CD4-positive, alpha-beta T cell treated with Interleukin-4 for 4 hours (primary cell): ENCODE measurements at regions not wholly inside any gene's neighbourhood (a gene's known extent, or its start where the extent isn't known, plus 50 kb on each side); places are given as distances from the start of the nearest gene placed in this dataset.

ENCODE experiments used
- DNase-seq: peaks from one replicate; pipeline ENCODE4 v3.0.0-alpha.2; 2020

DNA sequence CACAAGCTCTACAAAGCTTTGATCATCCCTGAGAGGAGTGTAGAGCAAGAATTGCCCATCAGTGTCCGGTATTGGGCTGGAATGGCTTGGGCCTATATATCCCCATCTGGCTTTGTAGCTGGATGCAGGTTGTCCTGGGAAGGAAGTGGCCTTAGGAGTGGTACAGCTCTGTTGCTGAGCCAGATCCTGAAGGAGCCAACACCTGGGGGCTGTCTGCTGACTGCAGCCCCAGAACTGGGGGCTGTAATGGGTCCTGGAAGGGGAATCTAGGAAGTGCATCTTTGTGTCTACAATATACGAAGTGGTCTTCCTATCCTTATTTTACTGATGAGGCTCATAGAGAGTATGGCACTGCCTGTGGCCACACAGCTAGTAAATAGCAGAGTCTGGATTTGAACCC lies 145.9 kb downstream of the CDC5L start:
- DNase-seq: no peak

DNA sequence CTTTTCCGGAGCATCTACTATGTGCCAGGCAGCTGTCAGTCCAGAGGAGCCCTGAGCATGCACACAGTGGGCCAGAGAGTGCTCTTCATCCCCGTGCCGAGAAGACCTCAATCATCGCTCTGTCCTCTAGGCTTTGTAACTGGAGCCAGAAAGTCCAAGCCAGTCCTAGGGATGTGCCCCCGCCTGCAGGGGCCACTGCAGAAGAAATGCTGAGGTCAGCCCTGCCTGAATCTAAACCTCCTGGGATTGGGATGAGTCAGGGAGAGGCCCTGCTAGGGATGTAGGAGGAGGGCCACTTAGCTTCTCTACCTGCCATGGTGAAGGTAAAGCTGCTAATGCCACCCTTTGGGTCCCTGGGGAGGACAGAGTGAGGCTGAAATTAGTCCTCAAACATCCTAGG lies 146.8 kb downstream of the CDC5L start:
- no peak for DNase-seq

DNA sequence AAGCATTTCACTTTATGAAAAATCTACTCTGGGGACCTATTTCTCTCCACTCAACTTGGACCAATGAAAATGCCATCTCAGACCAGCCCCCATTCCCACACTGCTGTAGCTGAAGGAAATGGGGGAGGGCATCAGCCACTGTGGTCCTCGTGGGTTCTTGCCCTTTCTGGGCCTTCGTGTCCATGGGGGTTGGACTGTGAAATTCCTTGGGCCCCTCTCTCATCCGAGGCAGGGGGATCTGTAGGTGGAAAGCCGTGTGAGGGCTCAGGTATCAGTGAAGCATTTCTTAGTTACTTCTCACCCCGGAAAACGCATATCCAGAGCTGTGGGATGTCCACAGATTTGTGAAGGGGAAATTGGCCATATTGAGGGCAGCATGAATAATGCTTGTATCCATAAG lies 147.9 kb downstream of the CDC5L start:
- no peak for DNase-seq

DNA sequence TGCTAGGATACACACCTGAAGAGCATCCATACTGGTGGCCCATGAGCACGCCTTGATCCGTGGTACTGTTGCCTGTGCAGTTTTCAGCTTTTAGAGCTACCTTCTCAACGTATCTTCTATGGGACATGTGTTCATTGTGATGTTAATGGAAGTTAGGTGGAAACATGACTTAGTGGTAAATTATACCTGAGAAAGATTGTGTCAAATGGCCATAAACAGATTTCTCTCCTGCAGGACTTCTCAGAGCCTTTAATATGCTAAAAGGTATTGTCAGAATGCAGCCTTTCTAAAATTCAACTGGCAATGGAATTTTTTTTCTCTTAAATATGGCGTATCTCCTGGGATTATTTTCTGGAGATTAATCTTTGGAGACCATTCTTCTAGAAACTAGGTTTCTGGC lies 148.5 kb downstream of the CDC5L start:
- DNase-seq: no peak

DNA sequence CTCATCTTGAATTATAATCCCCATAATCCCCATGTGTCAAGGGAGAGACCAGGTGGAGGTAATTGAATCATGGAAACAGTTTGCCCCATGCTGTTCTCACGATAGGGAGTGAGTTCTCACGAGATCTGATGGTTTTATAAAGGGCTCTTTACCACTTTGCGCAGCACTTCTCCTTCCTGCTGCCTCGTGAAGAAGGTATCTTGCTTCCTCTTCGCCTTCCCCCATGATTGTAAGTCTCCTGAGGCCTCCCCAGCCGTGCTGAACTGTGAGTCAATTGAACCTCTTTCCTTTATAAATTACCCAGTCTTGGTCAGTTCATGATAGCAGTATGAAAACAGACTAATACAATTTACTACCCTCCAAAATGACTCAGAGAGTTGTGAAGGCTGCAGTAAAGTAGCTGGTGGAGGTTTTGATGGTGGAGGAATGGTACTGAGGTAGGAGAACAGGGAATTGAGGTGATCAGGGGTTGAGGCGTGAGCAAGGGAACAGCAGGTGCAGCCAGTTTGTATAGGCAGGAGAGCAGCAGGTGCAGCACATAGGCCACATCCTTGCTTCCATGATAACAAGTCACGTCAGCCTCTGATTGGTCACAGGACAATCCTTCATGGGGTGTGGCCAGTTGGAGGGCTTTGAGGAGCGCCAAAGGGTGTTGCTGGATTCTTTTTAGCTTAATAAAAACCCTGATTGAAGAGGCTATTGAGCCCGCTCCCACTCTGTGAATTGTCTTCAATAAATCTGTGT lies 150.0 kb downstream of the CDC5L start:
- DNase-seq: no peak

DNA sequence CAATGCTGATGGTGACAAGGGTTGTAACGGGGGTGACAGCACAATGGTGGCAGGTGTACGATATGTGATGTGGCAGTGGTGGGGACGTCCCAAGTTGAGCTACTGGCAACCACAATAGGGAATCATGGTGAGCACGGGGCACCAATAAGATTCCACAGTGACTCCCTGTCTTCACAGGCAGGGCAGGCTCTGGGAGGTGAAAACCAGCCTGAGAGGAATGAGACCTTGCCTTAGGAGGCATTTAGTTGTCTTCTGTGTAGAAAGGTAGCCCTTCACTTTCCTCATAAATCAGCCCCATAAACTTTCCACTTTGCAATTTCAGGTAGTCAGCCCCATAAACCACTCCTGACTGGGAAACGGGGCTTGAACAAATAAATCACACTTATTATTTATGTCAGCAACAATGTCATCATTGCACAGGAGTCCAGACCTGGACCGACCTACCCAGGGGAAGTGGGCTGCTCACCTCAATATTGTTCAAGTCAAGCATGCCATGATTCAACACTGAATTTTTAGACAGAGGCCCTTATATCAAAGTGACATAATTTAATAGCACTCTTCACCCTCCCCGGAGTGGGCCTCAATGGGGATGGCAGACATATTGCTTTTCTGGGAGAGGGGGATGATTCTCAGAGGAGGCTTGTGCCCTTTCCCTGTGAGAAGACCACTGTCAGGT lies 150.8 kb downstream of the CDC5L start:
- no peak for DNase-seq

DNA sequence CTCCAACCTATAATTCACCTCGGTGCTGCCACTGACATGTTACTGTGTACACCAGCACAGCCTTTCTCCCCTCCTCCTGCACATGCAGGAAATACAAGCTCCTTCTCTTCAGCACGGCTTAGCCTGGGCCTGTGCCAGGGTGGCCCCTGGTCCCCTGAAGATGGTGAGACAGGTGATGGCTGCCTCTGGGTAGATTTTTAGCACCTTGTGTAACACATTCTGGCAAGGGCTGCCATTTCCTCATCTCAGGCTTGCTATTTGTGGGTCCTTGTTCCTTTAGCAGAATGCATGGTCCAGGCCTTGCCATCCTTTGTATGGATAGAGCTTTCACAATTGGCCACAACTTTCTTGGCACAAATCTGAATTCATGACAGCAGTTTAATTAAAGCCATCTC lies 151.3 kb downstream of the CDC5L start:
- DNase-seq: no peak

DNA sequence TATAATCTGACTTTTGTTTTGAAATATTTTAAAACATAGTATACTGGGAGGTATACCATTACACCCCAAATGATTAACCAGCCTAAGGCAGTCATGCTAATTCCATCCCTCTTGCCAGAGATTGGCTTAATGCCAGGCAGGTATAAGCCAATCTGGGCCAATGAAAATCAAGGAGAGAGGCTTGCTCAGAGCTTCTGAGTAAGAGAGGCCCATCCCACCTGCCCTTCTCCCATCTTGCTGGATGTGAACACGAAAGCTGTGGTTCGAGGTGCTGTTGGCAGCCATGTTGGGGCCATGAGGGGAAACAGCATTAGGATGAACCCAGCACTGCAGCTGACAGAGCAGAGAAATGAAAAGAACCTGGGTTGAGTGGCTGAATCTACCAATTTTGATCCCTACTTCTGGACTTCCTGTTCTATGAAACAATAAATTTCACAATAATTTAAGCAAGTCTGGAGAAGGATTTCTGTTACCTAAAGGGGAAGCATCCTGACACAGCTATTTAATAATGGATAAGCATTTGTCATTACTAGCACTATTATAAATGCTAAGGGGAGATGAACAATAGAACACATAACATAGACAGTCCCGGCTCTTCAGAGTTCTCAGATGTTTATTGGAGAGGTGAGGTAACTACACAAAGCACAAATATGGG lies 152.3 kb downstream of the CDC5L start:
- DNase-seq: no peak

DNA sequence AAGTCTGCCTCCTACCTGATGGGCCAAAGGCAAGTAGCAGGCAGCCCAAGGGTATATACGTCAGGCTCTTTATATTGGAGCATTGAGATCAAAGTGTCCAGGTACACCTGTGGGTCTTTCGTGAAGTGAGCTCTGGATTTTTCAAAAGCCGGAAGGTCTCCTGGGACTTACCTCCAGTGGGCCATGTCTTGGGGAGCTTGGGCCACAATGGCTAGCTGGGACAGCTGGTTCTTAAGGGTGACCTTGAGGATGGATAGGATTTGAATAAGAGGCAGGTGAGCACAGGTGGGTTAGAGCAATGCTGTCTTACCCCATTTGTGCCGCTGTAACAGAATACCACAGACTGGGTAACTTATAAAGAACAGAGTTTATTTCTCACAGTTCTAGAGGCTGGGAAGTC lies 153.4 kb downstream of the CDC5L start:
- no peak for DNase-seq

DNA sequence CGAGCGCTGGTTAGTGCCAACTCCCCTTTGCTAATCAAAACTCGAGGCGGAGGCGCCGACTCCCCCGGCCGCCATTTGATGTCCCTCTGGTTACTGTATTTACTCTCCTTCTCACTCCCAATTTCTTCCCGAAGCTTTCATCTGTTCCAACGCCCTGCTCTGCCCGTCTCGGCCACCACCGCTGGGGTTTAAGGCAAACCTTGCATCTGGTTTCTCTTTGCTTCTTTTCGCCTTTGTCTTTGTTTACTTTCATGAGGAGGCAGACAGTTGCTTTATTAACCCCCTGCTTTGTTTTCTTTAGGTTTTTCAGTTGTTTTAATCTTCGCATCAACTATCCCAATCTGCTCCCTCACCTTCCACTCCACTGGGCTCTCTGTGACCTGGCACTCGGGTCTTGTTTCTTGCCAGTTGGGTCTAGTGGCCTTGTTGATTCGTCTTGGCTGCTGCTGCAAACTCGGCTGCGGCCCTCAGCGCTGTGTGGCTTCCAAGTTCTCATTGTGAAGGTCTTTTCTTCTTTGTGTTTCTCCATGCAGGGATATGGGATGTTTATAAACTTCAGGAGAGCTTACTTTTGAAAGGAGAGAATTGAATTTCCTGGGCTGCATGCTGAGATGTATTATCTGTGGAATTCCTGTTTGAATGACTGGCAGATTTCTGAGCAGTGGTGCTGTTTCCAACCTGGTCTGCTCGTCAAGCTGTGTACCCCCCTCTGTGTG lies 155.1 kb downstream of the CDC5L start:
- no peak for DNase-seq

DNA sequence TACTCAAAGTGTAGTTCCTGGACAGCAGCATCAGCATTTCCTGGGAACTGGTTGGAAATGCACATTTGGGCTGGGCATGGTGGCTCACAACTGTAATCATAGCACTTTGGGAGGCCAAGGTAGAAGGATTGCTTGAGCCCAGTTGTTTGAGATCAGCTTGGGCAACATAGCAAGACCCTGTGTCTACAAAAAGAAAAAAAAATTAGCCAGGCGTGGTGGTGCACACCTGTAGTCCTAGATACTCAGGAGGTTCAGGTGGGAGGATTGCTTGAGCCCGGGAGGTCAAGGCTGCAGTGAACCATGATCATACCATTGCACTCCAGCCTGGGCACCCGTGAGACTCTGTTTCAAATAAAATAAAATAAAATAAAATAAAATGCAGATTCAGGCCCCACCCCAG lies 156.2 kb downstream of the CDC5L start:
- no peak for DNase-seq

DNA sequence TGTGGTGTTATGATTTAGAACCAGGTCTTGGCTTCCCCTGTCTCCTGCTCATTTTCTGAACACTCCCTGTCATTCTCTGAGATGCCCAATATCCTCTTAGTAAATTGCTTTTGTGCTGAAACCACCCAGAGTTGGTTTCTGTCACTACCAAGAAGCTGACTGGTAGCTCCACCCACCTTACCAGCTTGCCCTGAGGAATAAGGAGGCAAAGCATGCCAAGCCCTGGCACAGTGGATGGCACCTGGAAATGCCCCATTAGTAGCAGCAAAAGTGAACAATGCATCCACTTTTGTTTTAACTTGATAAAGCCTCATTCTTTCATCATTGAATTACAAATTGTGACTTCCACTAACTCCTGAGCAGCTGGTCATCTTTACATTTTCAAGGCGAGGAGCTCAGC lies 157.7 kb downstream of the CDC5L start:
- DNase-seq: no peak

DNA sequence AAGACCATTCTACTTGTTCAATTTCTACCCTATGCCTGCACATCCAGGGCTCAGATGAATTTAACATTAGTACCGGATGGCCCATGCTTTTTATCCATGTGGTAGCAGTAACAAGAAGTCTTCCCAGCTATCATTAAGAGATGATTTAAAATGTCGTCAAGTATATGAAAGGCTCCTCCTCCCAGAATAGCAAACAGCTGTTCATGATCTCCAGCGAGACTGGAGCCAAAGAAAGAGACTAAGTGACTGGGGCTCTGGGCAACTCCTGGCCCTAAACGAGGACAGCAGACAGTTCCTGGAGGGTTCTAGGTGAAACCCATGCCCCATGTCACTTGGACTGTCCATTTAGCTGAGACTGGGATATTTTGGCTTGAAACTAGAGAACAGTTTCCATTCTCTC lies 160.8 kb downstream of the CDC5L start:
- no peak for DNase-seq

DNA sequence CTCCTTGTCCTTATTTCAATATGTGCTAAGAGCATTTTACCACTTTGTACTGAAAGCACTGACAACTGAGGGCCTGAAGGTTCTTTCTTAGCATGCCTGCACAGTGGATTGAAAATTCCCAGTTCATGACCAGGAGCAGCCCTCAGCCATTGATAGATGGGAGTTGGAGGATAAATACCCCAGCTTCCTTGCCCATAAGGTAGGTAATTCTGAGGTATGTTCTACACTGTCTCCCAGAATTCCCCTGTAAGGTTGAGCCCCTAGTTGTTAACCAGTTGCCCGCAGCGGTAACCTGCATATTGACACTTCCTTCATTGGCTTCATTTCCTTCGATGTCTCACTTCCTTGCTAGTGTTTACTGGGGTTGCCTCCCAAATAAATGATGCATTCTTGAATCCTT lies 162.0 kb downstream of the CDC5L start:
- no peak for DNase-seq

DNA sequence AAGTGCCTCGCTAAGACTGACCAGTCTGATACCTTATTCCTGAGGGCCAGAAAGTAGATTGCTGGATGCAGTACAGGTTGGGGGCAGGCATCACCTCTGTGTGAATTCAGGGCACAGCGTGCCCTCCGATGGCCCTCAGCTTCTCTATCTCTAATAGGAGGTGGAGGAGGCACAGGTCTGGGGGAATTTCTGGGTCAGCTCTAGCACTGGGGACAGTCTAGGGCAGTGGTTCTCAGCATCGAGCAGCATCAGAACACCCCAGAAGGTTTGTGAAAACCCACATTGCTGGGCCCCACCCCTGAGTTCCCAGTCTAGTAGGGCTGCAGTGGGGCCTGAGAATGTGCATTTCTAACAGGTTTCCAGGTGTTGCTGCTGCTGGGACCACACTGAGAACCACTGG lies 166.7 kb downstream of the CDC5L start:
- no peak for DNase-seq

DNA sequence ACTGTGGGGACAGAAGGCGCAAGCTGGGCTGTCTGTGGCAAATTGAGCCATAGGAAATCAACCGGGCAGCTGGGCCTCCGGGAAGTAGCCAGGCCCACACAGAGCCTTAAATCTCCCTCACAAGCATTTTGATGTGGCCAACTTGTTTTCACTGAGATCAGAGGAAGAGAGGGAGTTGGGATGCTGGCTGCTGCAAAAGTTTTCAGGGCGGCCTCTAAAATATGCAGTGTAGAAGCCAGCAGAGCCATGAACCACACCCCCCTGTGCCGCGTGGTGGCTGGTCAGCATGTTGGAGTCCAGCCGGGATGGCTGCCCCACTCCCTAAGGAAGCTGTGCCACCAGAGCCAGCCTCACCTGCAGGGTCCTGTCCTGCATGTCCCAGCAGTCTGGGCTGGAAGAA lies 167.4 kb downstream of the CDC5L start:
- no peak for DNase-seq

DNA sequence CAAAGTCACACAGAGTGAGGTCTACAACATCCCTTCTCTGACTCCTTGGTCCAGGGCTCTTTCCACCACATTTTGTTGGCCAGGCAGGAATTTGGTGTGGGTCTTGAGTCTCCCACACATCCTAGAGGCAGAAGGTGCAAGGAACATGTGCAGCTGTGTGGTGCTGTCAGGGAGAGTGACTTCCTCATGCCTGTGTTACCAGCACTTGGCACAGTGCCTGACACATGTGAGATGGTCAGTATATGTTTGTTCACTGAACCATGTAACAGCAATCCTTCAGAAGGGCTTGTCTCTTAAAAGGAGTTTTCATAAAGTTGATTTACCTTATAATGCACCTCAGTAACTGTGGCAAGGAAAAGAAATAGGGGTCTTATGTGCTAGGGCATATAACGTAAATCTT lies 168.5 kb downstream of the CDC5L start:
- no peak for DNase-seq

DNA sequence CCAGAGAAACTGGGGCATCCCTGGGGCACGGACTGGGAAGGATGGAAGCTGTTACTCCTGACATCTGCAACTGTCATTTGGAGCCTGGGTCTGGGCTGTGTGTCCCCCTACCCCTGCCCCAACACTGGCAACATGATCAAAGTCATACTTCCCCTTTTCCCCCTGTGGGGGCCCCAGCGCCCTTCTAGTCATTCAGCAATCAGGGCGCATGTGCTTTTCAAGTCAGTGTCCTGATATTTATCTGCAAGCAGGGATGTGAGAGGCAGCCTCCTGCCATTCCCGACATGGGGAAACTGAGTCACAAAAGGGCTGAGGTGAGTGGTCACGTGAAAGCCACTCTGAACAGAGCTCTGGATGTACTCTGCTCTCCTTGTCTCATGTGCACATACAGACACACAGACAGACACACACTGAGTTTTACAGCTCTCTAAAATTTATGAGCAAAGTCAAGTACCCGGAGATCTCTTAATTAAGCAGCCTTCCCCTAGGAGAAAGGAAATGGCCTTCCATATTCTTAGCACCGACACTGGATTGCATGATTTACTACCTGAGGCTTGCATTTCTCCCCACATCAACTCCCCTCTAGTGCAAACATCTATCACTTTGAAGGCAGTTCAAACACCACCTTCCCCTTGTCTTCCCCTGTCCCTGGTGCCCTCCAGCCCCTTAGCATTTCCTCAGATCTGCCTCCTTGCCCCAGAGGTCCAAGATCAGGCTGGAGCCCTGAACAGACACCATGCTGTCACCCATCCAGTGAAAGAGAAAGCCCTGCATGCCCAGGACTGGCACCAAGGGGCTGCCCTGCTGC lies 170.7 kb downstream of the CDC5L start:
- DNase-seq: no peak

DNA sequence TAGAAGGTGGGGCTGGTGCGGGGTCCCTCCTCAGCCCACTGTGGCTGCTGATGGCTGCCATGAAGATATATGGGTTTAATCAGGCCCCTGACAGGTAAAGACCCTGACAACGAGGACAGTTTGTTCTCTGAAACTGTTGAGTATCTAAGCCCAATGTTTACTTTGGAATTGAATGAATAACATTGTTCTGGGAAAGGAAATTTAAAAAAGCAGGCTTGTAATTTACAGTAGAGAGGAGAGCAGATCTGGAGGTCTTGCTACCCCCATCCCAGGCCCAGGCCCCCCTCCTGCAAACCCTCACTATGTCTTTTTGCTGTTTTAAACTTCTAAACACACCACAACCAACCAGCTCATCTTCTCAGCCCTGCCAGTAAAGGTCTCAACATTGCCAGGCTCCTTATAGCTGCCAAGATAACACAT lies 171.3 kb downstream of the CDC5L start:
- DNase-seq: no peak

DNA sequence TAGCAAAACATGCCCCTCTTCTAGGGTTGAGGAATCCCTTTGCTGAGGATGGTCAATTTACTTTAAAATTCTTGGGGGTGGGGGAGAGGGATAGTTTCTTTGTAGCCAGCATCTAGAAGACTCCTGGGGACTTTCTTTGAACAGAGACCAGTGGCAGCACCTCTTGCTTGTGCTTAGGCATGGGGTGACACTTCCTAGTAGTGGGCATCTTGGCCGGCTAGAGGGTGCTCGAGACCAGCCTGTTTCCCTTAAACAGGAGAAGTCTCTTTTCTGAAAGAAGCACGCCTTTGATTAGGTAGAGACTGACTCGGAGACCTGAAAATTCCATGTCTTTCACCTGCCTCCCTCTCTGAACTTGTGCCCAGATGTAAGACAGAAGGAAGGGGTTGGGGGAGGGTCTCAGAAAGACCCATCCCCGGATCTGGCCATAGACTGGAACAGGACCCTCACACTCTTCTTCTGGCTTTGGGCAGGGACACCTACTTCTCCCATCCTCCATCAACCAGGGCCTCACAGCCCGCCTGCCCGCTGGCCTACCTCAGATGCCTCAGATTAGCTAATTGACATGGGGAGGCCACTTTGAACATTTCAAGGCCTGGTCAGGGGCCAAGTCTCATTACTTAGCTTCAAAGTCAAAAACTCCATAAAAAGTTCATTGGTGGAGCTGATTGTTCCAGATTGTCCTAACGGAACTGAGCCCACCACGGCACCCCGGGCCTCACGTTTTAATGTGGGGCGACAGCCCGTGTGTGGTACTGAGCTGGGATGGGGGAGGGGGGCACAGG lies 172.2 kb downstream of the CDC5L start:
- no peak for DNase-seq

DNA sequence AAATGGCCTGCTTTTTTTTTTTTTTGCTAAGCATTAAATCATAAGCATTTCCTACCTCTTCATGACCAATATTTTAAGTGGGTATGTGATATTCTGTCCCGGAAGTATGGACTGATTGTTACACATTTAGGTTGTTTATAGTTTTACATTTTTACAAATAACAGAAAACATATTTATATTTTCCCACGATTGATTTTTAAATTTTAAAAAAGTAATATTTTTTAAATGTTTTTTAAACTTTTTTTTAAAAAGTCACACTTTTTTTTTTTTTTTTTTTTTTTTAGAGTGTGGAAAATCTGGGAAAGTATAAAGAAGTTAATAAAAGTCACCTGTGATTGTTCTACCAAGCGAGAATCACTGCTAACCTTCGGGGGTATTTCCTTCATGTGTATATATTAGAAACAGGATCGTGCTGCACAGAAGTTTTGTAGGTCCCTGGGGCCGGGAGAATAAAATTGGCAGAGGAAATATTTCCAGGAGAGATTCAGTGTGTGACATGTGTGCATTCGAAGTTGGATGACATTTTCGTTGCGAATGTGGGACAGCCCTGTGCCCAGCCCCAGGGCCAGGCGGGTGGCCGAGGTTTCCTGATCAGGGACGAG lies 173.1 kb downstream of the CDC5L start:
- no peak for DNase-seq
